ENCODE measurements at regions not wholly inside any gene's neighbourhood (a gene's known extent, or its start where the extent isn't known, plus 50 kb on each side); places are given as distances from the start of the nearest gene placed in this dataset.

DNA sequence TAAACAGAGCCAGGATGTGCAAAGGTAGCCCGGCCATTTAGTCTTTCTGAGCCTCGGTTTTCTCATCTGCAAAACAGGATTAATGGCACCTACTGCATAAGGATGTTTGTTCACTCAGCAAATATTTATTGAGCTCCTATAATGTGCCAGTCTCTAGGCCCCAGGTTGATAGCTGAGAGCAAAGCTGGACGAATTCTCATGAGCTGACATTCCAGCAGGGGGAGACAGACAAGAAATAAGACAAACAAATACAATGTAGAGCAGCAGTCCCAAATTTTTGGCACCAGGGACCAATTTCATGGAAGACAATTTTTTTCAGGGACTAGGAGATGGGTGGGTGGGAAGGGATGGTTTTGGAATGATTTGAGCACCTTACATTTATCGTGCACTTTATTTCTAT, 74.3 kb upstream of the PAX7 start:
- no peak for TF ChIP-seq ZBTB1 (tag by site-specific recombination; IDR thresholded peaks at IDR 0.05)
- TF ChIP-seq CTCF (tag by site-specific recombination; IDR thresholded peaks at IDR 0.05): no peak
- no peak for TF ChIP-seq ZNF23 (tag by site-specific recombination; IDR thresholded peaks at IDR 0.05; ENCODE audit: borderline replicate concordance)
- TF ChIP-seq ZNF121 (tag by site-specific recombination; IDR thresholded peaks at IDR 0.05): no peak
- TF ChIP-seq ZNF473 (tag by site-specific recombination; IDR thresholded peaks at IDR 0.05): no peak
